Loucy (cell line): ENCODE measurements at regions not wholly inside any gene's neighbourhood (a gene's known extent, or its start where the extent isn't known, plus 50 kb on each side); places are given as distances from the start of the nearest gene placed in this dataset.

Experiments used
- EZH2phosphoT487 ChIP-seq: fragments of 200-600 bp; IDR thresholded peaks from 2 replicates; pipeline ENCODE4 v1.6.1; 2018; ENCODE audit warnings: antibody characterized with exemption, mild to moderate bottlenecking, moderate library complexity, borderline replicate concordance
- TF ChIP-seq, protein P1 (sequence below): fragments of 200-600 bp; sonication (generic); conservative IDR thresholded peaks from 2 replicates; pipeline ENCODE4 v1.5.1; 2014; ENCODE audit warnings: mild to moderate bottlenecking, antibody characterized with exemption, low read length

- TF ChIP-seq, protein P1, sequence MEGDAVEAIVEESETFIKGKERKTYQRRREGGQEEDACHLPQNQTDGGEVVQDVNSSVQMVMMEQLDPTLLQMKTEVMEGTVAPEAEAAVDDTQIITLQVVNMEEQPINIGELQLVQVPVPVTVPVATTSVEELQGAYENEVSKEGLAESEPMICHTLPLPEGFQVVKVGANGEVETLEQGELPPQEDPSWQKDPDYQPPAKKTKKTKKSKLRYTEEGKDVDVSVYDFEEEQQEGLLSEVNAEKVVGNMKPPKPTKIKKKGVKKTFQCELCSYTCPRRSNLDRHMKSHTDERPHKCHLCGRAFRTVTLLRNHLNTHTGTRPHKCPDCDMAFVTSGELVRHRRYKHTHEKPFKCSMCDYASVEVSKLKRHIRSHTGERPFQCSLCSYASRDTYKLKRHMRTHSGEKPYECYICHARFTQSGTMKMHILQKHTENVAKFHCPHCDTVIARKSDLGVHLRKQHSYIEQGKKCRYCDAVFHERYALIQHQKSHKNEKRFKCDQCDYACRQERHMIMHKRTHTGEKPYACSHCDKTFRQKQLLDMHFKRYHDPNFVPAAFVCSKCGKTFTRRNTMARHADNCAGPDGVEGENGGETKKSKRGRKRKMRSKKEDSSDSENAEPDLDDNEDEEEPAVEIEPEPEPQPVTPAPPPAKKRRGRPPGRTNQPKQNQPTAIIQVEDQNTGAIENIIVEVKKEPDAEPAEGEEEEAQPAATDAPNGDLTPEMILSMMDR: no peak
- no peak for TF ChIP-seq EZH2phosphoT487
Observed at GRCh38 chr3:159371961-159372360, 570.1 kb downstream of the MFSD1 start.
